G401 (cell line): ENCODE measurements at regions not wholly inside any gene's neighbourhood (a gene's known extent, or its start where the extent isn't known, plus 50 kb on each side); places are given as distances from the start of the nearest gene placed in this dataset.

ENCODE experiments used
- DNase-seq: peaks from one replicate; pipeline ENCODE4 v3.0.0-alpha.2; 2015; ENCODE audit warnings: low spot score
- in situ Hi-C: cut with HindIII; loops from 2 replicates; pipeline ENCODE4 v1.10.0; 2016; ENCODE audit warnings: low sequenced_read_pairs, mixed read lengths

DNA sequence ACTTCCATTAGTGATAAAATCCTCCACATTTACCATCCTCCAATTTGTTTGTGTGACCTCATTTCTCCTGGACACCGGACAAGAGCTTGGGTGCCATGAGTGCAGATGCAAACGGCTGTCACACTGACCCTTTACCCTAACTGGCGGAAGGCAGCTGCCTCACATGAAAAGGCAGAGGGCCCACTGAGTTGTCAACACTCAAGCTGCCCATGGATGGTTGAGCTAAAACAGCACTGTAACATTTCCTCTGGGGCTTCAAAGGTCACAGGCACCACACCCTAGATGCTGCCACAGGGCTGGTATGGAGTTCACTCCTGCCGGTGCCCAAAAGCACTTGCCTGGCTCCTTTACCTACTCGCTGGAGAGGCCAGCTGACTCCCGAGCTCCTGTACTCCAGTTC, 653.4 kb downstream of the KCNT2 start:
- in situ Hi-C loops, result no loop called here
- no peak for DNase-seq

GRCh38 chr1:195951313-195951712, 656.9 kb downstream of the KCNT2 start:
- in situ Hi-C loops, result no loop called here
- no peak for DNase-seq

- in situ Hi-C loops, result no loop called here
- no peak for DNase-seq
Measured at GRCh38 chr1:195948123-195948895, 659.9 kb downstream of the KCNT2 start.

- in situ Hi-C loops, result no loop called here
- no peak for DNase-seq
Measured at GRCh38 chr1:195946500-195946899, 661.7 kb downstream of the KCNT2 start.

- DNase-seq, result no peak
- in situ Hi-C loops, result no loop called here
Measured at GRCh38 chr1:195941795-195942194, 666.4 kb downstream of the KCNT2 start.

DNA sequence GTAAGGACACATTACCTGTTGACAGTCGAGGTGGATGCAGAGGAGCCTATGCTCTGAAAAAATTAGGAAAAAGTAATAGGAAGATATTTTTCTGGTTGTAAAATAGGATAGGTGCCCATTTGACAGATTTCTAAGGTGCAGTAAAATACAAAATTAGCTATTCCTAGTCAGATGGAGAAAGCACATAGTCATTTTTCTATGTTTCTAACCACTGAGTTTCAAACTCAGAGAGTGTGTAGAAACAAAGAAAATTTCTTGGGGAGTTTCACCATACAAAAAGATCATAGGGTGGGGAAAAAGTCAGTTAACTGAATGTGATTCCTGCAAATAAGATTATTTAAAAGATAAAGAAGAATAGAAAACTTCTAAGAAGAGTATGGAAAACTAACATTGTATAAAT, 666.9 kb downstream of the KCNT2 start:
- DNase-seq, result no peak
- in situ Hi-C loops, result no loop called here

DNA sequence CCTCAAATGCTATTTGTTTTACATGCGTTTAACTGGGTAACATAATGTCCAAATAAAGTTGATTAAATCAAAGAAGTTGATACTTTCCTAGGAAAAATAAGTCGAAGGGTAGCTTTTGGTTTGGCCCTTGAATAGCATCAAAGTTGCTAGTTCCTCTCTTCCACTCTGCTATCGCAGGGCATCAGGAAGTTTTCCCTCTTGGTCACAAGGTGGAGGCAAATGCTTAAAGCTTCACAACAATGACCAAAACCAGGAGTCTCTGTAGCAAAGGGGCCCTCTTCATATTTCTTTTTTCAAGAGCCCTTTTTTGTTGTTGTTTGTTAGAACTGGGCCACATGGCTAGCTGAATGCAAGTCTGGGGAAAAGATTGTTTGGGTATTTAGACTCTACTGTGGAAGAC, 668.4 kb downstream of the KCNT2 start:
- DNase-seq, result no peak
- in situ Hi-C loops, result no loop called here

DNA sequence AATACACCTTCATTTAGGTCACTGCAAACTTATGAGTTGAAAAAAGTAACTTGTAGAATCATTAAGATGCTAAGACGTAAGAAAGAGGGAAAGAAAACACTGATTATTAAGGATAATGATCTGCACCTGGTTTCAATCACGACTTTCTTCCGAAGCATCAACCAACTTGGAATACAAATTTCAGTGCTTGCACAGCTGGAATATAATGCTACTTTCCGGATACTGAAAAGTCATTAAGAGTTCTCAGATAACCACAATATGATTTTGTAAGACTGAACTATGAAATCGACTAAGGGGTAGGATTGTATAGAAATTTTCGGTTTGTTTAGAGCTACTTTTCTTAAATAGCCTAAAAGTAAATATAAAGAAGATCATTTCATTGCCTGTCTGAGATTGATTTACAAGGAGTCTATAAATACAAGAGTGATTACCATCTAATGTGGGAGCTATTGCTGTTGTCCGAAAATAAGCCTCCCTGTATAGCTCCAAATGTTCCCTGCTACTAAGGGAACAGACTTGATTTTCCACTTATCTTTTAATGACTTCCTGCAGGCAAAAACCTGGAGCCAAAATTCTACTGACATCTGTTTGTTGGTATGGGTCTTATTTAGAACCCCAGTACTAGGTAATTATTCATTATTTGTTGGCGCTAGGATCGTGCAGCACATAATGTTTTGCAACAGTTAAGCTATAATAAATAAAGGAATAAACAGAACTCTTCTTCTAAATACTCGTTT, 673.3 kb downstream of the KCNT2 start:
- in situ Hi-C loops, result no loop called here
- no peak for DNase-seq

DNA sequence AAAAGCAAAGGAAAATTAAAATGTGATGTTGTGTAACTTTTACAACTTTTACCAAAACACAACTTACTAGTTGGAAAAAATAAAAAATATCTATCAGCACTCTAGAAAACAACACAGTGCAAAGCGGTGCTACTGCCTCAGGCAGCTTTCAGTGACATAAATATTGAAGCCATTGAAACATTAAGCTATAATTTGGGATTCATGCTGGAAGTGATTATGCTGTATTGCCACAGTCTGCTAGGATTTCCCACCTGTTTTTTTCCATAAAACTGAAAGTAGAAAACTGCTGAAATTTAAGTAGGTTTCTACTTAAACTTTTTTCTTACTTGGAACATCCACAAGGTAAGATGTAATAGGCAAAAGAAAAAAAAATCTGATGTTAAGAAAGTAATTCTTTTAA, 674.4 kb downstream of the KCNT2 start:
- no peak for DNase-seq
- in situ Hi-C loops, result no loop called here

DNA sequence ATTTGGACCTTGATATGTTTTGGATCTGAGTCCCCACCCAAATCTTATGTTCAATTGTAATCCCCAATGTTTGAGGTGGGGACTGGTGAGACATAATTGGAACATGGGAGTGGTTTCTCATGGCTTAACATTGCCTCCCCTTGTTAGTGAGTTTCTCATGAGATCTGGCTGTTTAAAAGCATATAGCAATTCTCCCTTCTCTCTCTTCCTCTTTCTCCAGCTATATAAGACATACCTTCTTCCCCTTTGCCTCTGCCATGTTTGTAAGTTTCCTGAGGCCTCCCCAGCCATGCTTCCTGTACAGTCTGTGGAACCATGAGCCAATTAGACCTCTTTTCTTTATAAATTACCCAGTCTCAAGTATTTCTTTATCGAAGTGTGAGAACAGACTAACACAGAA, 692.4 kb downstream of the KCNT2 start:
- in situ Hi-C loops, result no loop called here
- DNase-seq, result no peak

GRCh38 chr1:195909061-195909460, 699.2 kb downstream of the KCNT2 start:
- in situ Hi-C loops, result no loop called here
- DNase-seq, result no peak

GRCh38 chr1:195908121-195908520, 700.1 kb downstream of the KCNT2 start:
- in situ Hi-C loops, result no loop called here
- DNase-seq, result no peak

GRCh38 chr1:195903203-195903602, 705.0 kb downstream of the KCNT2 start:
- in situ Hi-C loops, result no loop called here
- DNase-seq, result no peak

- in situ Hi-C loops, result no loop called here
Measured at GRCh38 chr1:195902779-195903178, 705.5 kb downstream of the KCNT2 start.

GRCh38 chr1:195899762-195900352, 708.4 kb downstream of the KCNT2 start:
- DNase-seq, result no peak
- in situ Hi-C loops, result no loop called here

More at GRCh38 chr1:195902779-195903178, 705.5 kb downstream of the KCNT2 start:
- DNase-seq, result no peak

GRCh38 chr1:195898924-195899323, 709.3 kb downstream of the KCNT2 start:
- no peak for DNase-seq
- in situ Hi-C loops, result no loop called here

DNA sequence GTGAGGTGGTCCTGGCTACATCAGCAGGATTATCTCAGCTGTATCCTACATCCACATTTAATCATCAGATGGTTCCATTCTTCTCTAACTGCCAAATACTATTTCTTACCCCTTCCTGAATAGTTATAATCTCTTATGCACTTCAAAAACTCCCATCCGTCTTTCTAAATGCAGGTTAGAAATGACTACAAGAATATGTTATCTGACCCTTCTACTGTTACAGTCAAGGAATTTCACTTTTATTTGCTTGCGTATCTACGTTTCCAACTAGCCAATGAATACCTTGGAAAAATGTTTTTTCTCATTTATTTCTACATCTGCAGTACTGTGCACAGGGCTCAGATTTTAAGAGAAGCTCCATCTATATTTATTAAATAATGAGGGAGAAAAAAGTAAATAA, 709.9 kb downstream of the KCNT2 start:
- DNase-seq, result no peak
- in situ Hi-C loops, result no loop called here

GRCh38 chr1:195897076-195897475, 711.2 kb downstream of the KCNT2 start:
- no peak for DNase-seq
- in situ Hi-C loops, result no loop called here

DNA sequence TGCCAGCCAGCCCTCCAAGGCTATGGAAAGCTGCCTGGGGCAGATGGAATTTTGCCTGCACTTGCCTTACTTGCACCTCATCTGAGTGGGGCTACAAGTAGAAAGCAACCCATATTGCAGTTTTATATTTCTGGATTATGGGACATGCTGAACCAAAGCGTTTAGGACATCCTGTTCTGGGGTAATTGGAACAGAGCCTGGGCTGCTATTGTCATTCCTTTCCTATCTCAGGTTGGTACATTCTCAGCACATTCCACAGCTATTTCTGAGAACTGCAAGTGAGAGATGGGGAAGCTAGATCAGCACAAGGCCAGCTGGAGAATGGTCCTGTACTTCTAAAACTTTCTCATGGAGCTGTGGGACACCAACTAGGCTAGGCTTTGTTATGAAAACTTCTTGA, 713.8 kb downstream of the KCNT2 start:
- in situ Hi-C loops, result no loop called here
- no peak for DNase-seq

GRCh38 chr1:195886000-195886399, 722.2 kb downstream of the KCNT2 start:
- no peak for DNase-seq
- in situ Hi-C loops, result no loop called here
